Stimulated activated naive CD8-positive, alpha-beta T cell treated with anti-CD3 and anti-CD28 coated beads, Interleukin-15, Interleukin-2, amounts not matched to agents 100 ng/mL and 50 ng/mL, for 24 hours (primary cell): ENCODE measurements at regions not wholly inside any gene's neighbourhood (a gene's known extent, or its start where the extent isn't known, plus 50 kb on each side); places are given as distances from the start of the nearest gene placed in this dataset.

Experiments
- H3K27ac Mint-ChIP-seq: one replicate; pipeline ENCODE4 v1.8.0; 2021; ENCODE audit warnings: mild to moderate bottlenecking, mixed read lengths
- H3K27me3 Mint-ChIP-seq: one replicate; pipeline ENCODE4 v1.8.0; 2021; ENCODE audit warnings: mixed read lengths
- H3K36me3 Mint-ChIP-seq: one replicate; pipeline ENCODE4 v1.8.0; 2021; ENCODE audit warnings: low read depth, mixed read lengths
- H3K4me1 Mint-ChIP-seq: one replicate; pipeline ENCODE4 v1.8.0; 2021; ENCODE audit warnings: low read depth, mixed read lengths
- H3K4me3 Mint-ChIP-seq: one replicate; pipeline ENCODE4 v1.8.0; 2021; ENCODE audit warnings: mild to moderate bottlenecking, mixed read lengths
- H3K9me3 Mint-ChIP-seq: one replicate; pipeline ENCODE4 v1.8.0; 2021; ENCODE audit warnings: mixed read lengths

- H3K36me3 Mint-ChIP-seq = no peaks in the 10 kb centered on the region
- H3K4me1 Mint-ChIP-seq = no peaks in the 10 kb centered on the region
- no peak overlapping the region for H3K27ac Mint-ChIP-seq
- no peaks in the 10 kb centered on the region for H3K9me3 Mint-ChIP-seq
- H3K27me3 Mint-ChIP-seq = peaks cover 9% of the 10 kb centered on the region
- H3K4me3 Mint-ChIP-seq = no peak overlapping the region
Observed at GRCh38 chr18:76554547-76555222, 59.6 kb upstream of the ZNF516 start.

GRCh38 chr18:76553715-76554546 lies 58.9 kb upstream of the ZNF516 start:
- Mint-ChIP-seq H3K27ac (no peak overlapping the region), H3K4me3 (no peak overlapping the region), H3K27me3 (peaks cover 12% of the 10 kb centered on the region), H3K4me1 (no peaks in the 10 kb centered on the region), H3K9me3 (no peaks in the 10 kb centered on the region), H3K36me3 (no peaks in the 10 kb centered on the region)

- Mint-ChIP-seq H3K36me3 (no peaks in the 10 kb centered on the region), H3K27ac (no peak overlapping the region), H3K4me3 (no peak overlapping the region), H3K27me3 (peaks cover 16% of the 10 kb centered on the region), H3K9me3 (no peaks in the 10 kb centered on the region), H3K4me1 (no peaks in the 10 kb centered on the region)
Observed at GRCh38 chr18:76548541-76548940, 53.5 kb upstream of the ZNF516 start.

GRCh38 chr18:76547296-76547695 lies 52.3 kb upstream of the ZNF516 start:
- Mint-ChIP-seq H3K4me1 (no peaks in the 10 kb centered on the region), H3K36me3 (no peaks in the 10 kb centered on the region), H3K4me3 (no peak overlapping the region), H3K27me3 (peaks cover 19% of the 10 kb centered on the region), H3K9me3 (no peaks in the 10 kb centered on the region), H3K27ac (no peak overlapping the region)

- Mint-ChIP-seq H3K27ac (no peak overlapping the region), H3K4me3 (no peak overlapping the region), H3K4me1 (no peaks in the 10 kb centered on the region), H3K9me3 (no peaks in the 10 kb centered on the region), H3K36me3 (no peaks in the 10 kb centered on the region), H3K27me3 (peaks cover 16% of the 10 kb centered on the region)
Observed at GRCh38 chr18:76546436-76546835, 51.4 kb upstream of the ZNF516 start.

- Mint-ChIP-seq H3K27me3 (peaks cover 16% of the 10 kb centered on the region), H3K9me3 (no peaks in the 10 kb centered on the region), H3K4me1 (no peaks in the 10 kb centered on the region), H3K36me3 (no peaks in the 10 kb centered on the region), H3K27ac (no peak overlapping the region), H3K4me3 (no peak overlapping the region)
Observed at GRCh38 chr18:76546088-76546435, 51.0 kb upstream of the ZNF516 start.

GRCh38 chr18:76545433-76546087 lies 50.5 kb upstream of the ZNF516 start:
- Mint-ChIP-seq H3K27me3 (peaks cover 16% of the 10 kb centered on the region), H3K4me1 (no peaks in the 10 kb centered on the region), H3K27ac (no peak overlapping the region), H3K36me3 (no peaks in the 10 kb centered on the region), H3K9me3 (no peaks in the 10 kb centered on the region), H3K4me3 (no peak overlapping the region)

GRCh38 chr18:76544511-76545345 lies 49.7 kb upstream of the ZNF516 start:
- H3K36me3 Mint-ChIP-seq = no peaks in the 10 kb centered on the region
- H3K4me1 Mint-ChIP-seq = no peaks in the 10 kb centered on the region
- peaks cover 16% of the 10 kb centered on the region for H3K27me3 Mint-ChIP-seq
- H3K9me3 Mint-ChIP-seq = no peaks in the 10 kb centered on the region
- H3K27ac Mint-ChIP-seq = no peak overlapping the region
- no peak overlapping the region for H3K4me3 Mint-ChIP-seq
